ENCODE measurements at regions not wholly inside any gene's neighbourhood (a gene's known extent, or its start where the extent isn't known, plus 50 kb on each side); places are given as distances from the start of the nearest gene placed in this dataset.

- Mint-ChIP-seq H3K27me3 (ENCODE audit: unreplicated experiment) (peaks cover 4% of the 10 kb centered on the region), H3K36me3 (ENCODE audit: low read depth, unreplicated experiment) (no peaks in the 10 kb centered on the region), H3K4me1 (ENCODE audit: unreplicated experiment) (peaks cover 2% of the 10 kb centered on the region), H3K27ac (ENCODE audit: unreplicated experiment) (no peak overlapping the region), H3K9me3 (ENCODE audit: unreplicated experiment) (no peaks in the 10 kb centered on the region), H3K4me3 (ENCODE audit: unreplicated experiment) (no peak overlapping the region)
- no peak for TF ChIP-seq CTCF (IDR thresholded peaks at IDR 0.05; ENCODE audit: unreplicated experiment)
- DNase-seq (ENCODE audit: low spot score) = no peak
Observed at GRCh38 chr9:87798261-87798833, 72.4 kb downstream of the CTSL start.

- H3K4me3 Mint-ChIP-seq (ENCODE audit: unreplicated experiment) = no peak overlapping the region
- DNase-seq (ENCODE audit: low spot score) = no peak
- no peaks in the 10 kb centered on the region for H3K9me3 Mint-ChIP-seq (ENCODE audit: unreplicated experiment)
- peaks cover 2% of the 10 kb centered on the region for H3K4me1 Mint-ChIP-seq (ENCODE audit: unreplicated experiment)
- H3K27ac Mint-ChIP-seq (ENCODE audit: unreplicated experiment) = no peak overlapping the region
- H3K36me3 Mint-ChIP-seq (ENCODE audit: low read depth, unreplicated experiment) = no peaks in the 10 kb centered on the region
- H3K27me3 Mint-ChIP-seq (ENCODE audit: unreplicated experiment) = peaks cover 4% of the 10 kb centered on the region
- TF ChIP-seq CTCF (IDR thresholded peaks at IDR 0.05; ENCODE audit: unreplicated experiment) = no peak
Observed at GRCh38 chr9:87799503-87799902, 73.6 kb downstream of the CTSL start.

- Mint-ChIP-seq H3K9me3 (ENCODE audit: unreplicated experiment) (no peaks in the 10 kb centered on the region), H3K36me3 (ENCODE audit: low read depth, unreplicated experiment) (no peaks in the 10 kb centered on the region), H3K27me3 (ENCODE audit: unreplicated experiment) (peaks cover 4% of the 10 kb centered on the region), H3K27ac (ENCODE audit: unreplicated experiment) (no peak overlapping the region), H3K4me3 (ENCODE audit: unreplicated experiment) (no peak overlapping the region), H3K4me1 (ENCODE audit: unreplicated experiment) (peaks cover 2% of the 10 kb centered on the region)
- TF ChIP-seq CTCF (IDR thresholded peaks at IDR 0.05; ENCODE audit: unreplicated experiment) = no peak
- no peak for DNase-seq (ENCODE audit: low spot score)
Observed at GRCh38 chr9:87800456-87800855, 74.5 kb downstream of the CTSL start.

GRCh38 chr9:87801013-87801412, 75.1 kb downstream of the CTSL start:
- Mint-ChIP-seq H3K27ac (ENCODE audit: unreplicated experiment) (no peak overlapping the region), H3K9me3 (ENCODE audit: unreplicated experiment) (no peaks in the 10 kb centered on the region), H3K4me1 (ENCODE audit: unreplicated experiment) (peaks cover 2% of the 10 kb centered on the region), H3K27me3 (ENCODE audit: unreplicated experiment) (peaks cover 4% of the 10 kb centered on the region), H3K4me3 (ENCODE audit: unreplicated experiment) (no peak overlapping the region), H3K36me3 (ENCODE audit: low read depth, unreplicated experiment) (no peaks in the 10 kb centered on the region)
- TF ChIP-seq CTCF (IDR thresholded peaks at IDR 0.05; ENCODE audit: unreplicated experiment) = no peak
- no peak for DNase-seq (ENCODE audit: low spot score)

- Mint-ChIP-seq H3K4me1 (ENCODE audit: unreplicated experiment) (no peaks in the 10 kb centered on the region), H3K27ac (ENCODE audit: unreplicated experiment) (no peak overlapping the region), H3K27me3 (ENCODE audit: unreplicated experiment) (no peaks in the 10 kb centered on the region), H3K4me3 (ENCODE audit: unreplicated experiment) (no peak overlapping the region), H3K9me3 (ENCODE audit: unreplicated experiment) (peaks cover 6% of the 10 kb centered on the region), H3K36me3 (ENCODE audit: low read depth, unreplicated experiment) (peaks cover 4% of the 10 kb centered on the region)
- no peak for DNase-seq (ENCODE audit: low spot score)
- TF ChIP-seq CTCF (IDR thresholded peaks at IDR 0.05; ENCODE audit: unreplicated experiment) = no peak
Observed at GRCh38 chr9:87803166-87803565, 77.2 kb downstream of the CTSL start.

Measured in endothelial cell (in vitro differentiated cells).